WTC11 (cell line): ENCODE measurements at regions not wholly inside any gene's neighbourhood (a gene's known extent, or its start where the extent isn't known, plus 50 kb on each side); places are given as distances from the start of the nearest gene placed in this dataset.

Experiments used
- ATAC-seq: fragments of 200-7000 bp; cut with Tn5 transposase; 2 replicates; pipeline ENCODE4 v1.10.0; 2021; ENCODE audit warnings: mild to moderate bottlenecking, moderate library complexity
- CTCF ChIA-PET: fragments of 300-600 bp; sonication (Branson Sonifier 250); formaldehyde crosslinking; loops from one replicate; lab custom pipeline; 2021; ENCODE audit warnings: antibody characterized with exemption; lab: Charles Lee
- POLR2A ChIA-PET: fragments of 350-600 bp; sonication (Branson Sonifier 250); formaldehyde crosslinking; loops from one replicate; lab custom pipeline; 2021; ENCODE audit warnings: antibody characterized with exemption; lab: Charles Lee
- DNase-seq: peaks from one replicate; pipeline ENCODE4 v3.0.0; 2021; ENCODE audit warnings: low spot score
- H3K27ac Mint-ChIP-seq: 2 replicates; pipeline ENCODE4 v1.8.0; 2021; ENCODE audit warnings: mixed read lengths
- H3K27me3 Mint-ChIP-seq: 2 replicates; pipeline ENCODE4 v1.8.0; 2021; ENCODE audit warnings: low read depth, mild to moderate bottlenecking, moderate library complexity, mixed read lengths
- H3K36me3 Mint-ChIP-seq: 2 replicates; pipeline ENCODE4 v1.8.0; 2021; ENCODE audit warnings: mixed read lengths
- H3K4me1 Mint-ChIP-seq: 2 replicates; pipeline ENCODE4 v1.8.0; 2022; ENCODE audit warnings: mixed read lengths
- H3K4me3 Mint-ChIP-seq: 2 replicates; pipeline ENCODE4 v1.8.0; 2021; ENCODE audit warnings: mild to moderate bottlenecking, moderate library complexity, mixed read lengths
- H3K9me3 Mint-ChIP-seq: 2 replicates; pipeline ENCODE4 v1.8.0; 2021; ENCODE audit warnings: mixed read lengths
- AR ChIP-seq: fragments of 250-450 bp; sonication (Bioruptor Pico); IDR thresholded peaks from 2 replicates; pipeline ENCODE4 v1.9.0; 2021; ENCODE audit warnings: mild to moderate bottlenecking
- CREB1 ChIP-seq: sonication (generic); formaldehyde crosslinking; IDR thresholded peaks from 2 replicates; pipeline ENCODE4 v1.8.0; 2023; ENCODE audit warnings: mild to moderate bottlenecking, missing genetic modification reagents
- E2F1 ChIP-seq: sonication (generic); formaldehyde crosslinking; IDR thresholded peaks from 2 replicates; pipeline ENCODE4 v1.8.0; 2022; ENCODE audit warnings: mild to moderate bottlenecking, missing genetic modification reagents
- EMX1 ChIP-seq: fragments of 250-450 bp; sonication (Bioruptor Pico); IDR thresholded peaks from 2 replicates; pipeline ENCODE4 v1.8.0; 2021; ENCODE audit warnings: mild to moderate bottlenecking
- ETV6 ChIP-seq: sonication (generic); formaldehyde crosslinking; IDR thresholded peaks from 2 replicates; pipeline ENCODE4 v1.8.1; 2022; ENCODE audit warnings: mild to moderate bottlenecking, missing genetic modification reagents
- JAZF1 ChIP-seq: fragments of 250-450 bp; sonication (Bioruptor Pico); IDR thresholded peaks from 2 replicates; pipeline ENCODE4 v1.9.0; 2021; ENCODE audit warnings: moderate library complexity, mild to moderate bottlenecking, inconsistent platforms
- NFATC4 ChIP-seq: fragments of 250-450 bp; sonication (Bioruptor Pico); IDR thresholded peaks from 2 replicates; pipeline ENCODE4 v1.9.0; 2021; ENCODE audit warnings: mild to moderate bottlenecking
- NFYB ChIP-seq: sonication (generic); formaldehyde crosslinking; conservative IDR thresholded peaks from 2 replicates; pipeline ENCODE4 v1.8.0; 2022; ENCODE audit warnings: low read depth, missing genetic modification reagents
- NR2C2 ChIP-seq: sonication (generic); formaldehyde crosslinking; IDR thresholded peaks from 2 replicates; pipeline ENCODE4 v1.8.0; 2022; ENCODE audit warnings: mild to moderate bottlenecking, missing genetic modification reagents
- TEAD1 ChIP-seq: sonication (generic); formaldehyde crosslinking; IDR thresholded peaks from 2 replicates; pipeline ENCODE4 v1.8.0; 2022; ENCODE audit warnings: mild to moderate bottlenecking, missing genetic modification reagents
- TP53 ChIP-seq: sonication (generic); formaldehyde crosslinking; IDR thresholded peaks from 2 replicates; pipeline ENCODE4 v1.8.1; 2023; ENCODE audit warnings: mild to moderate bottlenecking, missing genetic modification reagents
- ZNF138 ChIP-seq: sonication (generic); formaldehyde crosslinking; conservative IDR thresholded peaks from 2 replicates; pipeline ENCODE4 v1.8.1; 2022; ENCODE audit warnings: mild to moderate bottlenecking, moderate library complexity, missing genetic modification reagents
- ZNF281 ChIP-seq: sonication (generic); formaldehyde crosslinking; IDR thresholded peaks from 2 replicates; pipeline ENCODE4 v1.8.0; 2023; ENCODE audit warnings: mild to moderate bottlenecking, missing genetic modification reagents
- ZNF416 ChIP-seq: fragments of 250-450 bp; sonication (Bioruptor Pico); IDR thresholded peaks from 2 replicates; pipeline ENCODE4 v1.9.0; 2021; ENCODE audit warnings: mild to moderate bottlenecking, inconsistent platforms
- ZNF512 ChIP-seq: sonication (generic); formaldehyde crosslinking; IDR thresholded peaks from 2 replicates; pipeline ENCODE4 v1.8.1; 2022; ENCODE audit warnings: missing genetic modification reagents, borderline replicate concordance
- TF ChIP-seq, protein P1 (sequence below): sonication (generic); formaldehyde crosslinking; IDR thresholded peaks from 2 replicates; pipeline ENCODE4 v1.8.1; 2022; ENCODE audit warnings: low read depth, mild to moderate bottlenecking, moderate library complexity, missing genetic modification reagents, borderline replicate concordance
- TF ChIP-seq, protein P2 (sequence below): sonication (generic); formaldehyde crosslinking; IDR thresholded peaks from 2 replicates; pipeline ENCODE4 v1.8.1; 2023; ENCODE audit warnings: mild to moderate bottlenecking, missing genetic modification reagents
- TF ChIP-seq, protein P3 (sequence below): fragments of 250-450 bp; sonication (Bioruptor Pico); IDR thresholded peaks from 2 replicates; pipeline ENCODE4 v1.9.0; 2021; ENCODE audit warnings: moderate library complexity, mild to moderate bottlenecking, inconsistent platforms, borderline replicate concordance
- TF ChIP-seq, protein P4 (sequence below): sonication (generic); formaldehyde crosslinking; IDR thresholded peaks from 2 replicates; pipeline ENCODE4 v1.8.0; 2023; ENCODE audit warnings: missing genetic modification reagents, mild to moderate bottlenecking, borderline replicate concordance

DNA sequence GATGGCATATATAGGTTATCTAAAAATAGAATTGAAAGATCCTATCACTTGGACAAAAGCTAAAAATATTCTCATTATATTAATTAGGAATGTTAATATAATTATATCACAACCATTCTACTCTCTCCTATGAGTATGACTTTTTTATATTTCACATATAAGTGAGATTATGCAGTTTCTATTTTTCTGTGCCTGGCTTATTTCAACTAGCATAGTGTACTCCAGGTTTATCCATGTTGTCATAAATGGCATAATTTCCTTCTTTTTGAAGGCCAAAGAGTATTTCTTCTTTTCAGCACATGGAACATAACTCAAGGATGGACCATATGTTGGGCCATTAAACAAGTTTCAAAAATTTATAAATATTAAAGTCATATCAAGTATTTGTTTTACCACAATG is 421.2 kb upstream of the CTSO start:
- H3K4me1 Mint-ChIP-seq: peaks cover 15% of the 10 kb centered on the region
- H3K36me3 Mint-ChIP-seq: no peaks in the 10 kb centered on the region; the same call in 1 of the 2 replicates
- no peaks in the 10 kb centered on the region for H3K27me3 Mint-ChIP-seq
- TF ChIP-seq NFYB (CRISPR knock-in tag) (no peak), TEAD1 (CRISPR knock-in tag) (no peak), NFATC4 (no peak), JAZF1 (CRISPR knock-in tag) (no peak), ZNF281 (CRISPR knock-in tag) (no peak), E2F1 (CRISPR knock-in tag) (no peak), ZNF138 (CRISPR knock-in tag) (no peak), ZNF512 (no peak), NR2C2 (CRISPR knock-in tag) (no peak), AR (CRISPR knock-in tag) (no peak), ETV6 (no peak), CREB1 (no peak), ZNF416 (CRISPR knock-in tag) (no peak), TP53 (CRISPR knock-in tag) (no peak), EMX1 (no peak)
- TF ChIP-seq, protein P1, sequence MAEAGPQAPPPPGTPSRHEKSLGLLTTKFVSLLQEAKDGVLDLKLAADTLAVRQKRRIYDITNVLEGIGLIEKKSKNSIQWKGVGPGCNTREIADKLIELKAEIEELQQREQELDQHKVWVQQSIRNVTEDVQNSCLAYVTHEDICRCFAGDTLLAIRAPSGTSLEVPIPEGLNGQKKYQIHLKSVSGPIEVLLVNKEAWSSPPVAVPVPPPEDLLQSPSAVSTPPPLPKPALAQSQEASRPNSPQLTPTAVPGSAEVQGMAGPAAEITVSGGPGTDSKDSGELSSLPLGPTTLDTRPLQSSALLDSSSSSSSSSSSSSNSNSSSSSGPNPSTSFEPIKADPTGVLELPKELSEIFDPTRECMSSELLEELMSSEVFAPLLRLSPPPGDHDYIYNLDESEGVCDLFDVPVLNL (CRISPR knock-in tag): no peak
- TF ChIP-seq, protein P2, sequence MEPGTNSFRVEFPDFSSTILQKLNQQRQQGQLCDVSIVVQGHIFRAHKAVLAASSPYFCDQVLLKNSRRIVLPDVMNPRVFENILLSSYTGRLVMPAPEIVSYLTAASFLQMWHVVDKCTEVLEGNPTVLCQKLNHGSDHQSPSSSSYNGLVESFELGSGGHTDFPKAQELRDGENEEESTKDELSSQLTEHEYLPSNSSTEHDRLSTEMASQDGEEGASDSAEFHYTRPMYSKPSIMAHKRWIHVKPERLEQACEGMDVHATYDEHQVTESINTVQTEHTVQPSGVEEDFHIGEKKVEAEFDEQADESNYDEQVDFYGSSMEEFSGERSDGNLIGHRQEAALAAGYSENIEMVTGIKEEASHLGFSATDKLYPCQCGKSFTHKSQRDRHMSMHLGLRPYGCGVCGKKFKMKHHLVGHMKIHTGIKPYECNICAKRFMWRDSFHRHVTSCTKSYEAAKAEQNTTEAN (CRISPR knock-in tag): no peak
- TF ChIP-seq, protein P3, sequence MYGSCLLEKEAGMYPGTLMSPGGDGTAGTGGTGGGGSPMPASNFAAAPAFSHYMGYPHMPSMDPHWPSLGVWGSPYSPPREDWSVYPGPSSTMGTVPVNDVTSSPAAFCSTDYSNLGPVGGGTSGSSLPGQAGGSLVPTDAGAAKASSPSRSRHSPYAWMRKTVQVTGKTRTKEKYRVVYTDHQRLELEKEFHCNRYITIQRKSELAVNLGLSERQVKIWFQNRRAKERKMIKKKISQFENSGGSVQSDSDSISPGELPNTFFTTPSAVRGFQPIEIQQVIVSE: no peak
- TF ChIP-seq, protein P4, sequence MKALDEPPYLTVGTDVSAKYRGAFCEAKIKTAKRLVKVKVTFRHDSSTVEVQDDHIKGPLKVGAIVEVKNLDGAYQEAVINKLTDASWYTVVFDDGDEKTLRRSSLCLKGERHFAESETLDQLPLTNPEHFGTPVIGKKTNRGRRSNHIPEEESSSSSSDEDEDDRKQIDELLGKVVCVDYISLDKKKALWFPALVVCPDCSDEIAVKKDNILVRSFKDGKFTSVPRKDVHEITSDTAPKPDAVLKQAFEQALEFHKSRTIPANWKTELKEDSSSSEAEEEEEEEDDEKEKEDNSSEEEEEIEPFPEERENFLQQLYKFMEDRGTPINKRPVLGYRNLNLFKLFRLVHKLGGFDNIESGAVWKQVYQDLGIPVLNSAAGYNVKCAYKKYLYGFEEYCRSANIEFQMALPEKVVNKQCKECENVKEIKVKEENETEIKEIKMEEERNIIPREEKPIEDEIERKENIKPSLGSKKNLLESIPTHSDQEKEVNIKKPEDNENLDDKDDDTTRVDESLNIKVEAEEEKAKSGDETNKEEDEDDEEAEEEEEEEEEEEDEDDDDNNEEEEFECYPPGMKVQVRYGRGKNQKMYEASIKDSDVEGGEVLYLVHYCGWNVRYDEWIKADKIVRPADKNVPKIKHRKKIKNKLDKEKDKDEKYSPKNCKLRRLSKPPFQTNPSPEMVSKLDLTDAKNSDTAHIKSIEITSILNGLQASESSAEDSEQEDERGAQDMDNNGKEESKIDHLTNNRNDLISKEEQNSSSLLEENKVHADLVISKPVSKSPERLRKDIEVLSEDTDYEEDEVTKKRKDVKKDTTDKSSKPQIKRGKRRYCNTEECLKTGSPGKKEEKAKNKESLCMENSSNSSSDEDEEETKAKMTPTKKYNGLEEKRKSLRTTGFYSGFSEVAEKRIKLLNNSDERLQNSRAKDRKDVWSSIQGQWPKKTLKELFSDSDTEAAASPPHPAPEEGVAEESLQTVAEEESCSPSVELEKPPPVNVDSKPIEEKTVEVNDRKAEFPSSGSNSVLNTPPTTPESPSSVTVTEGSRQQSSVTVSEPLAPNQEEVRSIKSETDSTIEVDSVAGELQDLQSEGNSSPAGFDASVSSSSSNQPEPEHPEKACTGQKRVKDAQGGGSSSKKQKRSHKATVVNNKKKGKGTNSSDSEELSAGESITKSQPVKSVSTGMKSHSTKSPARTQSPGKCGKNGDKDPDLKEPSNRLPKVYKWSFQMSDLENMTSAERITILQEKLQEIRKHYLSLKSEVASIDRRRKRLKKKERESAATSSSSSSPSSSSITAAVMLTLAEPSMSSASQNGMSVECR (CRISPR knock-in tag): no peak
- ChIA-PET POLR2A (no interaction called here), CTCF (no interaction called here)
- no peak overlapping the region for H3K27ac Mint-ChIP-seq
- ATAC-seq (no peak), DNase-seq (no peak)
- H3K9me3 Mint-ChIP-seq: no peaks in the 10 kb centered on the region; the same call in 1 of the 2 replicates
- no peak overlapping the region for H3K4me3 Mint-ChIP-seq
